HepG2 (cell line): ENCODE measurements at regions not wholly inside any gene's neighbourhood (a gene's known extent, or its start where the extent isn't known, plus 50 kb on each side); places are given as distances from the start of the nearest gene placed in this dataset.

Experiments
- ATAC-seq: fragments of 200-7000 bp; cut with Tn5 transposase; 3 replicates; pipeline ENCODE4 v1.9.1; 2020; ENCODE audit warnings: mild to moderate bottlenecking, moderate library complexity
- BruUV-seq: library from RNA; stranded (reverse); fragments of 400-500 nt; replicated peaks from 2 replicates; lab custom pipeline; 2021; lab: Mats Ljungman, UMichigan
- CTCF ChIA-PET: fragments of 300-600 bp; formaldehyde crosslinking; extraction: SDS; loops from one replicate; lab custom pipeline; 2021; ENCODE audit warnings: low total read pairs, inconsistent platforms, low intra/inter-chr PET ratio; lab: Yijun Ruan, JAX
- POLR2A ChIA-PET: fragments of 350-600 bp; sonication (Branson Sonifier 250); formaldehyde crosslinking; loops from one replicate; lab custom pipeline; 2020; ENCODE audit warnings: antibody characterized with exemption, inconsistent platforms; lab: Yijun Ruan, JAX
- DNase-seq: peaks from one replicate; pipeline ENCODE4 v3.0.0-alpha.2; 2015; ENCODE audit warnings: low spot score
- FAIRE-seq: peaks from 3 replicates; lab custom pipeline; 2011; peaks lifted over from hg19 to GRCh38; lab: Jason Lieb, UNC
- H2AFZ ChIP-seq: one replicate; pipeline ENCODE4 v1.6.1; 2011; ENCODE audit warnings: low read length, inconsistent platforms
- H3K27ac ChIP-seq: fragments of 300-600 bp; 3 replicates; pipeline ENCODE4 v1.8.0; 2011; ENCODE audit warnings: mixed run types, mild to moderate bottlenecking, mixed read lengths, low read length, inconsistent platforms; ENCODE audit not compliant: insufficient read depth; ENCODE audit errors: extremely low read length
- H3K27me3 ChIP-seq, 2 experiments: fragments of 200-600 bp in 1 of 2; 2 replicates in 1 of 2; 3 replicates in 1 of 2; pipeline versions ENCODE4 v1.6.0 to v1.8.0; 2011; ENCODE audit warnings: low read length in 2 of 2, mild to moderate bottlenecking in 2 of 2, moderate library complexity in 2 of 2, inconsistent platforms in 1 of 2; ENCODE audit not compliant: insufficient read depth in 2 of 2, control insufficient read depth in 1 of 2
- H3K36me3 ChIP-seq, 2 experiments: fragments of 200-600 bp in 1 of 2; replicated peaks in 1 of 2; 2 replicates in 1 of 2; 3 replicates in 1 of 2; pipeline versions ENCODE4 v1.5.1 to v1.8.0; 2011; ENCODE audit warnings: low read length in 2 of 2, inconsistent platforms in 1 of 2; ENCODE audit not compliant: insufficient read depth in 2 of 2, control insufficient read depth in 1 of 2
- H3K4me1 ChIP-seq: 2 replicates; pipeline ENCODE4 v1.5.1; 2012; ENCODE audit warnings: low read length, inconsistent platforms; ENCODE audit not compliant: insufficient read depth
- H3K4me2 ChIP-seq: 2 replicates; pipeline ENCODE4 v1.6.0; 2011; ENCODE audit warnings: low read depth, low read length, inconsistent platforms
- H3K4me3 ChIP-seq, 3 experiments: fragments of 200-600 bp in 1 of 3; sonication (generic), shearing (Covaris generic) in 1 of 3; replicated peaks in 1 of 3; 2 replicates each; pipeline ENCODE4 v1.5.1; 2011 to 2016; ENCODE audit warnings: low read length in 3 of 3, inconsistent platforms in 2 of 3, low read depth in 2 of 3, mild to moderate bottlenecking in 2 of 3, control low read depth in 1 of 3, mixed read lengths in 1 of 3; ENCODE audit not compliant: insufficient read depth in 1 of 3
- H3K79me2 ChIP-seq: one replicate; pipeline ENCODE4 v1.6.1; 2011; ENCODE audit warnings: low read length, inconsistent platforms; ENCODE audit not compliant: insufficient read depth
- H3K9ac ChIP-seq: 2 replicates; pipeline ENCODE4 v1.6.0; 2011; ENCODE audit warnings: mild to moderate bottlenecking, low read depth, low read length, inconsistent platforms; ENCODE audit not compliant: insufficient read depth
- H3K9me3 ChIP-seq: 2 replicates; pipeline ENCODE4 v1.5.1; 2012; ENCODE audit warnings: mild to moderate bottlenecking, low read length
- H4K20me1 ChIP-seq: 2 replicates; pipeline ENCODE4 v1.6.0; 2011; ENCODE audit warnings: inconsistent platforms, mild to moderate bottlenecking, low read length, moderate library complexity; ENCODE audit not compliant: insufficient read depth
- BORCS8-MEF2B ChIP-seq: sonication (generic); formaldehyde crosslinking; IDR thresholded peaks from 2 replicates; pipeline ENCODE4 v1.8.0; 2022; ENCODE audit warnings: mild to moderate bottlenecking, missing genetic modification reagents
- HIC2 ChIP-seq: sonication (generic); formaldehyde crosslinking; IDR thresholded peaks from 2 replicates; pipeline ENCODE4 v1.9.0; 2022; ENCODE audit warnings: low read depth, missing genetic modification reagents
- KAT7 ChIP-seq: IDR thresholded peaks from 2 replicates; pipeline ENCODE4 v1.6.1; 2018; ENCODE audit warnings: borderline replicate concordance, missing compliant biosample characterization
- KDM1A ChIP-seq: IDR thresholded peaks from 2 replicates; pipeline ENCODE4 v1.6.1; 2016; ENCODE audit warnings: missing compliant biosample characterization
- NFYC ChIP-seq: IDR thresholded peaks from 2 replicates; pipeline ENCODE4 v1.6.1; 2016; ENCODE audit warnings: missing genetic modification reagents, missing compliant biosample characterization
- TAF15 ChIP-seq: fragments of 200-400 bp; formaldehyde crosslinking; IDR thresholded peaks from one replicate; pipeline ENCODE4 v1.6.1; 2018; ENCODE audit warnings: mild to moderate bottlenecking, low read depth, low read length; ENCODE audit not compliant: poor library complexity, severe bottlenecking
- USF2 ChIP-seq, 2 experiments: sonication (generic) in 1 of 2; formaldehyde crosslinking in 1 of 2; IDR thresholded peaks; 2 replicates each; pipeline versions ENCODE4 v1.5.1 to v1.6.1; 2011 to 2020; ENCODE audit warnings: borderline replicate concordance in 1 of 2, low read depth in 1 of 2, low read length in 1 of 2, mild to moderate bottlenecking in 1 of 2, missing genetic modification reagents in 1 of 2, moderate library complexity in 1 of 2
- ZNF138 ChIP-seq: sonication (generic); formaldehyde crosslinking; IDR thresholded peaks from 2 replicates; pipeline ENCODE4 v1.5.0; 2020; ENCODE audit warnings: mild to moderate bottlenecking, low read depth, missing genetic modification reagents
- ZSCAN22 ChIP-seq: sonication (generic); formaldehyde crosslinking; IDR thresholded peaks from 2 replicates; pipeline ENCODE4 v1.4.0; 2020; ENCODE audit warnings: mild to moderate bottlenecking, missing genetic modification reagents
- WGBS: methylation state at CpG from one replicate; pipeline ENCODE4 v1.1.6; 2017; ENCODE audit warnings: low lambda C conversion rate; 5-methylcytosine and 5-hydroxymethylcytosine counted together
- in situ Hi-C: cut with HindIII; loops from 2 replicates; pipeline ENCODE4 v1.10.0; 2017; ENCODE audit warnings: low pct_unique_long_range_greater_than_20kb; ENCODE audit not compliant: extremely low pct_ligation_motif_present
- intact Hi-C: fragments of 100-400 bp; cut with micrococcal nuclease; formaldehyde crosslinking; loops from one replicate; pipeline ENCODE4 v1.10.0; 2022; ENCODE audit not compliant: unreplicated experiment
- TF ChIP-seq, protein P1 (sequence below): sonication (generic); formaldehyde crosslinking; IDR thresholded peaks from 2 replicates; pipeline ENCODE4 v1.9.0; 2022; ENCODE audit warnings: missing genetic modification reagents, mild to moderate bottlenecking, borderline replicate concordance
- TF ChIP-seq, protein P2 (sequence below): sonication (generic); formaldehyde crosslinking; IDR thresholded peaks from 2 replicates; pipeline ENCODE4 v1.5.1; 2020; ENCODE audit warnings: missing genetic modification reagents, mild to moderate bottlenecking, borderline replicate concordance

- TF ChIP-seq, protein P1, sequence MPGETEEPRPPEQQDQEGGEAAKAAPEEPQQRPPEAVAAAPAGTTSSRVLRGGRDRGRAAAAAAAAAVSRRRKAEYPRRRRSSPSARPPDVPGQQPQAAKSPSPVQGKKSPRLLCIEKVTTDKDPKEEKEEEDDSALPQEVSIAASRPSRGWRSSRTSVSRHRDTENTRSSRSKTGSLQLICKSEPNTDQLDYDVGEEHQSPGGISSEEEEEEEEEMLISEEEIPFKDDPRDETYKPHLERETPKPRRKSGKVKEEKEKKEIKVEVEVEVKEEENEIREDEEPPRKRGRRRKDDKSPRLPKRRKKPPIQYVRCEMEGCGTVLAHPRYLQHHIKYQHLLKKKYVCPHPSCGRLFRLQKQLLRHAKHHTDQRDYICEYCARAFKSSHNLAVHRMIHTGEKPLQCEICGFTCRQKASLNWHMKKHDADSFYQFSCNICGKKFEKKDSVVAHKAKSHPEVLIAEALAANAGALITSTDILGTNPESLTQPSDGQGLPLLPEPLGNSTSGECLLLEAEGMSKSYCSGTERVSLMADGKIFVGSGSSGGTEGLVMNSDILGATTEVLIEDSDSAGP (CRISPR knock-in tag) = no peak
- TF ChIP-seq USF2 (IDR thresholded peaks at IDR 0.05; ENCODE audit: low read depth, low read length) (no peak), USF2 (CRISPR knock-in tag; IDR thresholded peaks at IDR 0.05; ENCODE audit: borderline replicate concordance) (no peak), BORCS8-MEF2B (no peak), TAF15 (no peak)
These were observed 362.5 kb upstream of the ZNF717 start (continued) for GRCh38 chr3:76147846-76148245.

GRCh38 chr3:76152028-76152427 is 366.7 kb upstream of the ZNF717 start:
- H3K9me3 ChIP-seq = peaks cover 20% of the 10 kb centered on the region
- POLR2A ChIA-PET = no interaction called here
- FAIRE-seq (no peak), DNase-seq (no peak), ATAC-seq (no peak)
- intact Hi-C loops = no loop called here
- no peak overlapping the region for H3K4me2 ChIP-seq
- TF ChIP-seq KAT7 (CRISPR knock-in tag) (no peak), NFYC (CRISPR knock-in tag) (no peak), ZNF138 (CRISPR knock-in tag) (no peak), KDM1A (CRISPR knock-in tag) (no peak), HIC2 (CRISPR knock-in tag) (no peak), ZSCAN22 (CRISPR knock-in tag) (no peak)
- TF ChIP-seq, protein P2, sequence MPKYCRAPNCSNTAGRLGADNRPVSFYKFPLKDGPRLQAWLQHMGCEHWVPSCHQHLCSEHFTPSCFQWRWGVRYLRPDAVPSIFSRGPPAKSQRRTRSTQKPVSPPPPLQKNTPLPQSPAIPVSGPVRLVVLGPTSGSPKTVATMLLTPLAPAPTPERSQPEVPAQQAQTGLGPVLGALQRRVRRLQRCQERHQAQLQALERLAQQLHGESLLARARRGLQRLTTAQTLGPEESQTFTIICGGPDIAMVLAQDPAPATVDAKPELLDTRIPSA (CRISPR knock-in tag) = no peak
- H3K4me1 ChIP-seq = no peaks in the 10 kb centered on the region
- no peaks in the 10 kb centered on the region; a peak in 1 of 5 replicates for H3K27me3 ChIP-seq
- no peak overlapping the region for H3K27ac ChIP-seq
- CTCF ChIA-PET = no interaction called here
- no peak overlapping the region for H3K4me3 ChIP-seq
- no peak overlapping the region for H2AFZ ChIP-seq
- 0% methylated on average over 1 of the region's 1 CpG for WGBS
- no peaks in the 10 kb centered on the region for H3K36me3 ChIP-seq
- H3K79me2 ChIP-seq = no peaks in the 10 kb centered on the region
- H4K20me1 ChIP-seq = no peaks in the 10 kb centered on the region
- in situ Hi-C loops = no loop called here
- no TSS peak for BruUV-seq
- no peak overlapping the region for H3K9ac ChIP-seq
